ENCODE measurements at regions not wholly inside any gene's neighbourhood (a gene's known extent, or its start where the extent isn't known, plus 50 kb on each side); places are given as distances from the start of the nearest gene placed in this dataset.

- Mint-ChIP-seq H3K27me3 (ENCODE audit: low read depth) (no peaks in the 10 kb centered on the region), H3K36me3 (ENCODE audit: insufficient read depth in 1 of 3, low read depth in 3 of 3) (no peaks in the 10 kb centered on the region), H3K27ac (no peak overlapping the region), H3K4me1 (no peaks in the 10 kb centered on the region), H3K9me3 (no peaks in the 10 kb centered on the region), H3K4me3 (no peak overlapping the region)
- no peaks in the 10 kb centered on the region for H3K9me3 ChIP-seq (ENCODE audit: control insufficient read depth, low read depth, low read length)
- H3K4ac ChIP-seq (ENCODE audit: low read depth, low read length): no peak overlapping the region
- no peak overlapping the region for H3K27ac ChIP-seq (ENCODE audit: insufficient read length, low read depth, low read length)
- H3K18ac ChIP-seq (ENCODE audit: insufficient read length, low read depth, low read length): no peak overlapping the region
- H3K56ac ChIP-seq (ENCODE audit: insufficient read length, low read depth, low read length): no peak overlapping the region
- no peaks in the 10 kb centered on the region for H4K20me1 ChIP-seq (ENCODE audit: control insufficient read depth, insufficient read depth, insufficient read length)
- no peaks in the 10 kb centered on the region for H3K4me1 ChIP-seq (ENCODE audit: insufficient read depth, low read length)
- H3K23ac ChIP-seq (ENCODE audit: insufficient read length, low read depth, low read length): no peak overlapping the region
- WGBS (ENCODE audit: extremely low coverage, insufficient read length, low lambda C conversion rate): no CpG with 5 or more reads among the region's 2 CpGs
- H3K79me2 ChIP-seq (ENCODE audit: insufficient read depth, low read length): no peaks in the 10 kb centered on the region
- H3K14ac ChIP-seq (ENCODE audit: insufficient read depth, low read length): no peak overlapping the region
- no peak for TF ChIP-seq CTCF (conservative IDR thresholded peaks at IDR 0.05)
- no peak overlapping the region for H4K8ac ChIP-seq (replicated peaks; ENCODE audit: insufficient read length, low read depth, low read length)
- H4K5ac ChIP-seq (ENCODE audit: insufficient read length, low read depth, low read length): no peak overlapping the region
- no peak overlapping the region for H2AFZ ChIP-seq (ENCODE audit: low read length)
- no peak for DNase-seq
- H3K27me3 ChIP-seq (ENCODE audit: insufficient read depth, low read length): no peaks in the 10 kb centered on the region
- no peaks in the 10 kb centered on the region for H3K23me2 ChIP-seq (ENCODE audit: insufficient read length, low read depth, low read length, poor library complexity, severe bottlenecking)
- H3K79me1 ChIP-seq (ENCODE audit: insufficient read depth, low read depth, low read length, poor library complexity, severe bottlenecking): no peaks in the 10 kb centered on the region
- no peak overlapping the region for H2AK5ac ChIP-seq (ENCODE audit: insufficient read length, low read length)
- no peak overlapping the region for H2BK5ac ChIP-seq (ENCODE audit: insufficient read length, low read length)
- no peak overlapping the region for H2BK20ac ChIP-seq (ENCODE audit: low read depth, low read length, poor library complexity, severe bottlenecking)
- no peak overlapping the region for H2BK120ac ChIP-seq (ENCODE audit: low read depth, low read length, poor library complexity, severe bottlenecking)
- H3T11ph ChIP-seq (ENCODE audit: low read length): no peak overlapping the region
- no peak overlapping the region for H3K4me2 ChIP-seq (ENCODE audit: insufficient read depth, insufficient read length, low read length)
- no peak overlapping the region for H2BK15ac ChIP-seq (ENCODE audit: low read depth, low read length)
- H2BK12ac ChIP-seq (ENCODE audit: insufficient read length, low read depth, low read length): no peak overlapping the region
- H4K91ac ChIP-seq (ENCODE audit: insufficient read length, low read depth, low read length): no peak overlapping the region
- H3K9ac ChIP-seq (ENCODE audit: extremely low read depth, insufficient read length, low read length): no peak overlapping the region
These were observed 600.2 kb downstream of the NYAP2 start for GRCh38 chr2:225999692-226000091.

Data from H9 (cell line).